ENCODE measurements at regions not wholly inside any gene's neighbourhood (a gene's known extent, or its start where the extent isn't known, plus 50 kb on each side); places are given as distances from the start of the nearest gene placed in this dataset.

DNA sequence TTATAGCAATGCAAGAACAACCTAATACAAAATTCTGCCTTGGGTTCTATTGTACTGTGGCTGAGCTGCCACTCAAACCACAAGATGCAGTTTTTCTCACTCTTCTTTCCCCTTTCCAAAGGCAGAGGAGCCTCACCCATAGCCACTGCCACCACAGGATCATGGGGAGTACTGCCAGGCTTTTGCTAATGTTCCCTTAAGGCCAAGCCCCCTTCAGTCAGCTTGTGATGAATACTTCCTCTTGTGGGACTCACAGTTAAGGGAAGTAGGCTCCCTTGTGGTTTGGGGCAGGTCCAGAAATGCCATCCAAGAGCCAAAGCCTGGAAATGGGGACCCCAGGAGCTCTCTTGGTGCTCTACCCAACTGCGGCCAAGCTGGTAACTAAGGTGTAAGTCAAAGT is 258.7 kb downstream of the SPATA31D1 start:
- Mint-ChIP-seq H3K4me3 (no peak overlapping the region), H3K9me3 (peaks cover 3% of the 10 kb centered on the region), H3K36me3 (no peaks in the 10 kb centered on the region), H3K27ac (no peak overlapping the region), H3K4me1 (no peaks in the 10 kb centered on the region), H3K27me3 (ENCODE audit: insufficient read depth, low read depth) (no peaks in the 10 kb centered on the region)
- H3K9ac ChIP-seq: no peak overlapping the region
- no peak overlapping the region for H2AFZ ChIP-seq (replicated peaks)
- no peak overlapping the region for H3K4me3 ChIP-seq
- H3K9me3 ChIP-seq (ENCODE audit: low read depth): no peaks in the 10 kb centered on the region
- no peak overlapping the region for H3K27ac ChIP-seq
- H3K36me3 ChIP-seq: no peaks in the 10 kb centered on the region
- H3K4me2 ChIP-seq: no peak overlapping the region
- H3K4me1 ChIP-seq: no peaks in the 10 kb centered on the region
- H3K79me2 ChIP-seq (ENCODE audit: low read depth): no peaks in the 10 kb centered on the region
- no peak for DNase-seq (ENCODE audit: low spot score)
- no peaks in the 10 kb centered on the region for H4K20me1 ChIP-seq (ENCODE audit: low read depth)
- H3F3A ChIP-seq (ENCODE audit: low read depth): no peaks in the 10 kb centered on the region
- no peak for TF ChIP-seq EZH2 (IDR thresholded peaks at IDR 0.05)
- TF ChIP-seq, protein P1, sequence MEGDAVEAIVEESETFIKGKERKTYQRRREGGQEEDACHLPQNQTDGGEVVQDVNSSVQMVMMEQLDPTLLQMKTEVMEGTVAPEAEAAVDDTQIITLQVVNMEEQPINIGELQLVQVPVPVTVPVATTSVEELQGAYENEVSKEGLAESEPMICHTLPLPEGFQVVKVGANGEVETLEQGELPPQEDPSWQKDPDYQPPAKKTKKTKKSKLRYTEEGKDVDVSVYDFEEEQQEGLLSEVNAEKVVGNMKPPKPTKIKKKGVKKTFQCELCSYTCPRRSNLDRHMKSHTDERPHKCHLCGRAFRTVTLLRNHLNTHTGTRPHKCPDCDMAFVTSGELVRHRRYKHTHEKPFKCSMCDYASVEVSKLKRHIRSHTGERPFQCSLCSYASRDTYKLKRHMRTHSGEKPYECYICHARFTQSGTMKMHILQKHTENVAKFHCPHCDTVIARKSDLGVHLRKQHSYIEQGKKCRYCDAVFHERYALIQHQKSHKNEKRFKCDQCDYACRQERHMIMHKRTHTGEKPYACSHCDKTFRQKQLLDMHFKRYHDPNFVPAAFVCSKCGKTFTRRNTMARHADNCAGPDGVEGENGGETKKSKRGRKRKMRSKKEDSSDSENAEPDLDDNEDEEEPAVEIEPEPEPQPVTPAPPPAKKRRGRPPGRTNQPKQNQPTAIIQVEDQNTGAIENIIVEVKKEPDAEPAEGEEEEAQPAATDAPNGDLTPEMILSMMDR (IDR thresholded peaks at IDR 0.05): no peak
- TF ChIP-seq EZH2phosphoT487 (IDR thresholded peaks at IDR 0.05): no peak
- H3K27me3 ChIP-seq: no peaks in the 10 kb centered on the region

DNA sequence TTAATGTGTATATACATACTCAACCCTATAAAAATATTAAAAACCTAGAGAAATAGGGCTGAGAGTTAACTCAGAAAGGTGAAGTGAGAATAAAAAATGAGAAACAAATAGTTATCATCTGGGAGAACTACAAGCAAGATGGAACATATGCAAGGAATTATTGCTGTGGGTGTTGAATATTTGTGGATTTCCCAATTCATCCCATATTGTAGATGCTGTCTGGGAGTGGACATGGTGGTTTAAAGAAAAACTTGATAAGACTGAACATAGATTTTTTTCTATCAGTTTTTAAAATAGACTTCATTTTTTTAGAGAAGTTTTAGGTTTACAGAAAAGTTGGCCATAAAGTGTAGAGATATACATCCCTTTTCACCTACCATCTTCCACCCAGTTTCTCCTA is 263.5 kb downstream of the SPATA31D1 start:
- no peaks in the 10 kb centered on the region for H3K9me3 Mint-ChIP-seq

DNA sequence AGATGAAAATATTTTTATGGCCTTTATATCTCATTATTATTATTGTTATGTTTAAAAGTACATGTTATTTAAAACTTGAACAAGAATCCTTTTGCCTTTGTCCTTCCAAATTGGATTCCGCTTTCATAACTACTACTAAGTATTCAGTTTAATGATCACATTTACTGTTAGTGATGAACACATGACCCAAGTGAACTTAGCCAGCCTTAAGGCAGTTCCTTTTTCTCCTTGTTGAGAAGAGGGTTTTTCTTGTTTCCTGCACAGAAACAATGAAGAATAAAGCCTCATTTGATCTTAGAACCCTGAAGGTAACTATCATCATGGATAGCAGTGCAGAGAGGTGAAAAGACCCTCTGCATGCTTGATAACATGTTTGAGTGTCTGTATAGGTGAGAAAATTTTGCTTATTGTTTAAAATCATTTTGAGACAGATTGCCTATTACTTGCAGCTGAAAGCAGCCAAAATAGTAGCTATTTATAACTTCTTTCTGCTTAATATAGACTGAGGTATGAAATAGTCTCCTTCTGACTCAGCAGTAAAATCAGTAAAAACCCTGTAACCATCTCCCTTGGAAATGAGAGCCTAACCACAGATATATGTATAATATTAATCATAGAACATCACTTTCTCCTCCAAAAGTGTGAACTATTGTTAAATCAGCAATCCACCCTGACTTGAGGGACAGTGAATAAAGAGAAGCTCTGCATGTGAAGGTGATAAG is 266.2 kb downstream of the SPATA31D1 start:
- Histone ChIP-seq H3K4me1 (no peaks in the 10 kb centered on the region), H3F3A (ENCODE audit: low read depth) (no peaks in the 10 kb centered on the region), H3K4me3 (no peak overlapping the region), H4K20me1 (ENCODE audit: low read depth) (no peaks in the 10 kb centered on the region), H3K36me3 (no peaks in the 10 kb centered on the region), H3K27ac (no peak overlapping the region), H3K4me2 (no peak overlapping the region), H3K27me3 (no peaks in the 10 kb centered on the region), H3K79me2 (ENCODE audit: low read depth) (no peaks in the 10 kb centered on the region), H3K9me3 (ENCODE audit: low read depth) (no peaks in the 10 kb centered on the region), H3K9ac (no peak overlapping the region), H2AFZ (replicated peaks) (no peak overlapping the region)
- Mint-ChIP-seq H3K27me3 (ENCODE audit: insufficient read depth, low read depth) (peaks cover 3% of the 10 kb centered on the region), H3K4me1 (no peaks in the 10 kb centered on the region), H3K36me3 (no peaks in the 10 kb centered on the region), H3K4me3 (no peak overlapping the region), H3K9me3 (no peaks in the 10 kb centered on the region), H3K27ac (no peak overlapping the region)
- no peak for DNase-seq (ENCODE audit: low spot score)
- TF ChIP-seq, protein P1 (IDR thresholded peaks at IDR 0.05): no peak
- TF ChIP-seq EZH2 (IDR thresholded peaks at IDR 0.05) (no peak), EZH2phosphoT487 (IDR thresholded peaks at IDR 0.05) (no peak)

More for the DNA sequence above, 263.5 kb downstream of the SPATA31D1 start:
- H4K20me1 ChIP-seq (ENCODE audit: low read depth): no peaks in the 10 kb centered on the region
- H3K27ac Mint-ChIP-seq: no peak overlapping the region
- DNase-seq (ENCODE audit: low spot score): no peak
- no peaks in the 10 kb centered on the region for H3K4me1 Mint-ChIP-seq
- H3K4me3 ChIP-seq: no peak overlapping the region
- no peaks in the 10 kb centered on the region for H3K36me3 ChIP-seq
- no peak overlapping the region for H3K4me2 ChIP-seq
- no peaks in the 10 kb centered on the region for H3K36me3 Mint-ChIP-seq
- H3K4me1 ChIP-seq: no peaks in the 10 kb centered on the region
- no peaks in the 10 kb centered on the region for H3K27me3 Mint-ChIP-seq (ENCODE audit: insufficient read depth, low read depth)
- no peaks in the 10 kb centered on the region for H3K27me3 ChIP-seq
- H3K27ac ChIP-seq: no peak overlapping the region
- no peaks in the 10 kb centered on the region for H3K79me2 ChIP-seq (ENCODE audit: low read depth)
- no peak overlapping the region for H3K4me3 Mint-ChIP-seq
- TF ChIP-seq EZH2 (IDR thresholded peaks at IDR 0.05) (no peak), EZH2phosphoT487 (IDR thresholded peaks at IDR 0.05) (no peak)
- TF ChIP-seq, protein P1 (IDR thresholded peaks at IDR 0.05): no peak
- no peaks in the 10 kb centered on the region for H3K9me3 ChIP-seq (ENCODE audit: low read depth)
- no peak overlapping the region for H3K9ac ChIP-seq
- no peaks in the 10 kb centered on the region for H3F3A ChIP-seq (ENCODE audit: low read depth)
- H2AFZ ChIP-seq (replicated peaks): no peak overlapping the region
